Body of pancreas (tissue), 4 donors: ENCODE measurements at regions not wholly inside any gene's neighbourhood (a gene's known extent, or its start where the extent isn't known, plus 50 kb on each side); places are given as distances from the start of the nearest gene placed in this dataset.

ENCODE experiments used
- ATAC-seq: fragments of 150-250 bp; one replicate; pipeline ENCODE4 v1.9.1; 2016
- DNase-seq, 4 donors: peaks; one replicate each; pipeline ENCODE4 v3.0.0-alpha.2; 2019
- H3K27ac ChIP-seq, 4 donors: fragments of 200-600 bp; sonication (generic); 1 replicate in 3 of 4; 2 replicates in 1 of 4; pipeline versions ENCODE4 v1.5.1 to v1.6.1; 2016 to 2019; ENCODE audit warnings: mild to moderate bottlenecking in 1 of 4, mixed read lengths in 1 of 4, moderate library complexity in 1 of 4
- H3K27me3 ChIP-seq, 2 donors: fragments of 200-600 bp; sonication (generic); one replicate each; pipeline ENCODE4 v1.6.0; 2016; ENCODE audit warnings: mild to moderate bottlenecking in 1 of 2
- H3K36me3 ChIP-seq, 2 donors: fragments of 200-600 bp; sonication (generic); replicated peaks in 1 of 2; 2 replicates each; pipeline ENCODE4 v1.5.1; 2016; ENCODE audit warnings: low read depth in 2 of 2; ENCODE audit not compliant: insufficient read depth in 1 of 2
- H3K4me1 ChIP-seq: fragments of 200-600 bp; sonication (generic); one replicate; pipeline ENCODE4 v1.6.0; 2016
- H3K4me3 ChIP-seq, 2 donors: fragments of 200-600 bp; sonication (generic); 1 replicate in 1 of 2; 2 replicates in 1 of 2; pipeline ENCODE4 v1.5.1; 2016 to 2019
- H3K9me3 ChIP-seq, 3 donors: fragments of 200-600 bp; sonication (generic); 1 replicate in 2 of 3; 2 replicates in 1 of 3; pipeline ENCODE4 v1.5.1; 2016
- POLR2A ChIP-seq, 3 donors: fragments of 450-650 bp; IDR thresholded peaks; one replicate each; pipeline ENCODE4 v1.6.1; 2016; ENCODE audit warnings: antibody characterized with exemption in 3 of 3, mild to moderate bottlenecking in 2 of 3
- WGBS, 2 donors: methylation state at CpG; one replicate each; pipeline ENCODE4 v1.1.5; 2017; 5-methylcytosine and 5-hydroxymethylcytosine counted together
- intact Hi-C: fragments of 100-400 bp; cut with DNase I; formaldehyde crosslinking; loops from one replicate; pipeline ENCODE4 v1.15.1; 2023
- TF ChIP-seq, protein P1 (sequence below), 7 experiments: fragments of 450-650 bp in 4 of 7; fragments of 200-600 bp in 3 of 7; sonication (generic) in 3 of 7; IDR thresholded peaks; one replicate each; pipeline ENCODE4 v1.5.1; 2016 to 2019; ENCODE audit warnings: antibody characterized with exemption in 7 of 7

DNA sequence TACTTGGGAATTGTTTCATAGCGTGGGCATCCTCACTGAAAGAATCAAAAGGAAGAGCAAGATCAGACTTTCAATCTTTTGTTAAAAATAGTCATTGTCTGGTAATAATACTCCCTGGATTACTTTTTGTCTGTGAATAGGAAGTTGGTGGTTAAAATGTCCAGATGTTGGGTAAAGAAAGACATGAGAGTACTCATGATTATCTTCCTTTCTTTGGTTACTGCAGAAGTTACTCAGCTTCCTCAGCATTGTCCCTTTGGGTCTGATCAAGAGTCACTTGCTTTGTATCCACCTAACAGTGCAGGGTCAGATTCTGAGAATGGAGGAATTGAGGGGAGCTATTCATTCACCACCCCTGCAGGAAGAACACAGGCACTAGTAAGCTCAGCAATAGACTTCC lies 54.6 kb downstream of the RIN2 start:
- no peak overlapping the region for H3K27ac ChIP-seq
- no peak for ATAC-seq
- H3K4me3 ChIP-seq = no peak overlapping the region
- no peaks in the 10 kb centered on the region for H3K27me3 ChIP-seq
- intact Hi-C loops = no loop called here
- no peak for DNase-seq
- no peaks in the 10 kb centered on the region for H3K9me3 ChIP-seq
- 88 to 90% methylated on average over 1 of the region's 1 CpG for WGBS, 2 donors
- no peaks in the 10 kb centered on the region for H3K36me3 ChIP-seq
- TF ChIP-seq POLR2A (IDR thresholded peaks at IDR 0.05) = no peak
- TF ChIP-seq, protein P1, sequence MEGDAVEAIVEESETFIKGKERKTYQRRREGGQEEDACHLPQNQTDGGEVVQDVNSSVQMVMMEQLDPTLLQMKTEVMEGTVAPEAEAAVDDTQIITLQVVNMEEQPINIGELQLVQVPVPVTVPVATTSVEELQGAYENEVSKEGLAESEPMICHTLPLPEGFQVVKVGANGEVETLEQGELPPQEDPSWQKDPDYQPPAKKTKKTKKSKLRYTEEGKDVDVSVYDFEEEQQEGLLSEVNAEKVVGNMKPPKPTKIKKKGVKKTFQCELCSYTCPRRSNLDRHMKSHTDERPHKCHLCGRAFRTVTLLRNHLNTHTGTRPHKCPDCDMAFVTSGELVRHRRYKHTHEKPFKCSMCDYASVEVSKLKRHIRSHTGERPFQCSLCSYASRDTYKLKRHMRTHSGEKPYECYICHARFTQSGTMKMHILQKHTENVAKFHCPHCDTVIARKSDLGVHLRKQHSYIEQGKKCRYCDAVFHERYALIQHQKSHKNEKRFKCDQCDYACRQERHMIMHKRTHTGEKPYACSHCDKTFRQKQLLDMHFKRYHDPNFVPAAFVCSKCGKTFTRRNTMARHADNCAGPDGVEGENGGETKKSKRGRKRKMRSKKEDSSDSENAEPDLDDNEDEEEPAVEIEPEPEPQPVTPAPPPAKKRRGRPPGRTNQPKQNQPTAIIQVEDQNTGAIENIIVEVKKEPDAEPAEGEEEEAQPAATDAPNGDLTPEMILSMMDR (IDR thresholded peaks at IDR 0.05) = no peak
- H3K4me1 ChIP-seq = peaks cover 9% of the 10 kb centered on the region

DNA sequence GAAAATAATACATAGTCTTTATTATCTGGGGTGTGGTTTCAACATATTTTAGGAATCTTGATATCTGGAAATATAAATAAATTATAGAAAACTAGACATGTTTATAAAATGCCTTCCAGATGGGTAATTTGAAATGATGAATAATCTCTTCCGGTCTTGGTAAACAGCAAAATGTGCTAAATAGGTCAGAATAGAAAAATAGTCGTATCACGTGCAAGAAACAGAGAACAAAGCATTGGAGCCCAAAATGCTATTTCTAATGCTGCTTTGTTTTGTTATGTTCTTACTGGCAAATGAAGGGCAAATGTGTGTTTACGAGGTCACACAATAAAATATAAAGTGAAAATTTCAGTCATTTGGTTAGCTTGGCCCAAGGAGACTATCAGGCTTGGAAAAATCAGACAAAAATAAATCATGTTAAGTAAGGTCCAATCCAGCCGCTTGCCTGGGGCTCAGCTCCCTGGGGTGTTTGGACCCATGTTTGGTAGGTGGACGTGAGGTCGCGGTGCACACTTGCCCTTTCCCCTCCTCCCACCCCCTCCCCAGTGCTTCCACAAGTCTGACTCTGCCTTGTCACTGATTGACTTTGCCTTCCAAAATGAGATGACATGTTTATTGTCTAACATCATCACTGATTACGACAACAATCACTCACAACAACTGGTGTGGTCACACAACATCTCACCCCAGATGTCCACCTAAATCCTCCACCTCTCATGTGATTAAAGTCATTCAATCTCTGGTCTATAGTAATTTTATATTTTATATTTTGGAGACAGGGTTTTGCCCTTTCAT lies 56.0 kb downstream of the RIN2 start:
- TF ChIP-seq POLR2A (IDR thresholded peaks at IDR 0.05) = no peak
- TF ChIP-seq, protein P1 (IDR thresholded peaks at IDR 0.05) = no peak
- Histone ChIP-seq H3K27me3 (no peaks in the 10 kb centered on the region), H3K27ac (no peak overlapping the region), H3K4me1 (peaks cover 9% of the 10 kb centered on the region), H3K4me3 (no peak overlapping the region), H3K36me3 (no peaks in the 10 kb centered on the region), H3K9me3 (peaks cover 0 to 2% (median 0%) of the 10 kb centered on the region in 3 donors)
- WGBS, 2 donors = 83 to 91% methylated on average over 9 of the region's 9 CpGs
- intact Hi-C loops = no loop called here
- DNase-seq (no peak), ATAC-seq (no peak)

DNA sequence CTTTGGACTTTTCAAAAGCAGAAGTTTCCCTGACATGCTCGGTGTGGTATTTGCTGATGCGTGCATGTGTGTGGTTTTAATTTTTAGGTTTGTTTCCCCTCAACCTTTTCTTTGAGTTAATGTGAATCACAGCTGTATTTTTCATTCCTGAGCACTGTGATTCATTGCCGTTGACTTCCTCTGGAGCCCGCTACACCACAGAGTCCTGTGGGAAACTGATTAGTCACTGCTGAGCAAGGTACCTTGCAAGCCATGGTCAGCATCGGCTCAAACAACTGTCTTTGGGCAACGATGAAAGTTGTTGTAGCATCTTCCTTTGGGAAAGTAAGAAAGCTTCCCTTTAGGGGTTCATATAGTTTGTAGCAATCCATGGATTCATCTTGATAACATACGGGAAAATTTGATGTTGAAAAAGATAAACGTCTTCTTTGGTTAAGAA lies 57.5 kb downstream of the RIN2 start:
- Histone ChIP-seq H3K9me3 (peaks cover 0 to 6% (median 0%) of the 10 kb centered on the region in 3 donors), H3K4me1 (peaks cover 9% of the 10 kb centered on the region), H3K27me3 (no peaks in the 10 kb centered on the region), H3K27ac (no peak overlapping the region), H3K4me3 (no peak overlapping the region), H3K36me3 (no peaks in the 10 kb centered on the region)
- WGBS, 2 donors = 45 to 58% methylated on average over 8 of the region's 8 CpGs
- intact Hi-C loops = no loop called here
- TF ChIP-seq POLR2A (IDR thresholded peaks at IDR 0.05) = no peak
- TF ChIP-seq, protein P1 (IDR thresholded peaks at IDR 0.05) = no peak
- peak in 3 of 4 donors; percentile 30 to 56 (median 31) for DNase-seq
- peak; percentile 83 for ATAC-seq

DNA sequence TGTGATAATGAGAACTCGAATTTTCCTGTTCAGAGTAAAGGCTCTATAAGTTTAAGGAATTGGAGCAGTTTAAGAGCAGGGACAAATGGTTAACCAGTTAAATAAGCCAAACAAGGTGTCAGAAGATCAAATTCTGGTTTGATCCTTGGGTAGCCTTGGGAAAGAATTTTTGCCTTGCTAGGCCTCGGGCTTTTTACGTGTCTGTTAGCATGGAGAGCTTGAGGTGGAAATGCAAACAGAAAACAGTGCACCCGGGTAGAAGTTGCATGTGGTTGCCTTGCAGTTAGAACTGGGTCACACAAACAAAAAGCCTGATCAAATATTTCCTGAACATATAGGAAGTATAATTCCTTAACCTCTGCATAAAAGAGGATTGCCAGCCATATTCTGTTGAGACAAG lies 58.3 kb downstream of the RIN2 start:
- H3K4me1 ChIP-seq = peaks cover 9% of the 10 kb centered on the region
- H3K36me3 ChIP-seq = no peaks in the 10 kb centered on the region
- TF ChIP-seq POLR2A (IDR thresholded peaks at IDR 0.05) = no peak
- TF ChIP-seq, protein P1 (IDR thresholded peaks at IDR 0.05) = no peak
- WGBS, 2 donors = 39 to 50% methylated on average over 4 of the region's 4 CpGs
- H3K27ac ChIP-seq = no peak overlapping the region
- H3K4me3 ChIP-seq = no peak overlapping the region
- DNase-seq = no peak
- no peak for ATAC-seq
- intact Hi-C loops = no loop called here
- H3K27me3 ChIP-seq = no peaks in the 10 kb centered on the region
- peaks cover 0 to 6% (median 0%) of the 10 kb centered on the region in 3 donors for H3K9me3 ChIP-seq

DNA sequence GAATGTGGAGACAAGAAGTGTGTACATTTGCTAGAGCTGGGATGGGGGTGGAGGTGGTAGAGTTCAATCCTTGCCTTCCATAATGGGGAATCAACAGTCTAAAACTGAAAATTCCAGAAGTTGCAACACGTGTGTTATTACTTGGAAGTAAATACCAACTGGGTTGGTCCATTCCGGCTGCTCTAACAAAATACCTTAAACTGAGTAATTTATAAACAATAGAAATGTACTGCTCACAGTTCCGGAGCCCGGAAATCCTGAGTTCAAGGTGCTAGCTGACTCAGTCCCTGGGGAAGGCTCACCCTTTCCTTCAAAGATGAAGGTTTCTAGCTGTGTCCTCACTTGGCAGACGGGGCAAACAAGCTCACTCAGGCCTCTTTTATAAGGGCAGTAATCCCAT lies 59.0 kb downstream of the RIN2 start:
- peaks cover 9% of the 10 kb centered on the region for H3K4me1 ChIP-seq
- H3K4me3 ChIP-seq = no peak overlapping the region
- H3K27me3 ChIP-seq = no peaks in the 10 kb centered on the region
- 81 to 83% methylated on average over 5 of the region's 5 CpGs for WGBS, 2 donors
- no peaks in the 10 kb centered on the region for H3K36me3 ChIP-seq
- DNase-seq (peak in 1 of 4 donors; percentile 23), ATAC-seq (no peak)
- H3K9me3 ChIP-seq = peaks cover 0 to 6% (median 0%) of the 10 kb centered on the region in 3 donors
- TF ChIP-seq, protein P1 (IDR thresholded peaks at IDR 0.05) = no peak
- no peak for TF ChIP-seq POLR2A (IDR thresholded peaks at IDR 0.05)
- intact Hi-C loops = no loop called here
- H3K27ac ChIP-seq = no peak overlapping the region
